ENCODE measurements at regions not wholly inside any gene's neighbourhood (a gene's known extent, or its start where the extent isn't known, plus 50 kb on each side); places are given as distances from the start of the nearest gene placed in this dataset.

GRCh38 chr5:29203049-29203448 is 1990.4 kb upstream of the CDH6 start:
- Histone ChIP-seq H3K4me2 (no peak overlapping the region), H3K79me2 (replicated peaks; ENCODE audit: insufficient read depth) (no peaks in the 10 kb centered on the region), H2AFZ (no peak overlapping the region), H4K20me1 (replicated peaks; ENCODE audit: insufficient read depth) (no peaks in the 10 kb centered on the region), H3K36me3 (ENCODE audit: insufficient read depth) (no peaks in the 10 kb centered on the region), H3K9me2 (ENCODE audit: insufficient read depth) (no peaks in the 10 kb centered on the region), H3K4me1 (ENCODE audit: insufficient read depth) (peaks cover 4% of the 10 kb centered on the region; the same call in 1 of the 2 replicates), H3K27me3 (ENCODE audit: insufficient read depth) (no peaks in the 10 kb centered on the region), H3K4me3 (no peak overlapping the region), H3K27ac (ENCODE audit: low read depth) (no peak overlapping the region), H3F3A (replicated peaks; ENCODE audit: low read depth) (no peaks in the 10 kb centered on the region)
- no peaks in the 10 kb centered on the region for H3K36me3 Mint-ChIP-seq (ENCODE audit: low read depth)
- H3K9me3 Mint-ChIP-seq: no peaks in the 10 kb centered on the region
- no peaks in the 10 kb centered on the region for H3K27me3 Mint-ChIP-seq (ENCODE audit: insufficient read depth, low read depth, poor library complexity)
- no peak overlapping the region for H3K4me3 Mint-ChIP-seq
- H3K4me1 Mint-ChIP-seq: peaks cover 2% of the 10 kb centered on the region; the same call in 2 of the 3 replicates
- TF ChIP-seq, protein P1, sequence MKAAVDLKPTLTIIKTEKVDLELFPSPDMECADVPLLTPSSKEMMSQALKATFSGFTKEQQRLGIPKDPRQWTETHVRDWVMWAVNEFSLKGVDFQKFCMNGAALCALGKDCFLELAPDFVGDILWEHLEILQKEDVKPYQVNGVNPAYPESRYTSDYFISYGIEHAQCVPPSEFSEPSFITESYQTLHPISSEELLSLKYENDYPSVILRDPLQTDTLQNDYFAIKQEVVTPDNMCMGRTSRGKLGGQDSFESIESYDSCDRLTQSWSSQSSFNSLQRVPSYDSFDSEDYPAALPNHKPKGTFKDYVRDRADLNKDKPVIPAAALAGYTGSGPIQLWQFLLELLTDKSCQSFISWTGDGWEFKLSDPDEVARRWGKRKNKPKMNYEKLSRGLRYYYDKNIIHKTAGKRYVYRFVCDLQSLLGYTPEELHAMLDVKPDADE (IDR thresholded peaks at IDR 0.05): no peak
- TF ChIP-seq ZNF462 (CRISPR knock-in tag; IDR thresholded peaks at IDR 0.05) (no peak), NANOG (IDR thresholded peaks at IDR 0.05; ENCODE audit: borderline replicate concordance) (no peak), ZNF114 (CRISPR knock-in tag; IDR thresholded peaks at IDR 0.05) (no peak), CREB1 (CRISPR knock-in tag; IDR thresholded peaks at IDR 0.05; ENCODE audit: low read depth) (no peak), POLR2AphosphoS5 (IDR thresholded peaks at IDR 0.05; ENCODE audit: low read depth) (no peak), JUNB (IDR thresholded peaks at IDR 0.05; ENCODE audit: unreplicated experiment) (no peak), EZH2 (IDR thresholded peaks at IDR 0.05; ENCODE audit: low read depth, unreplicated experiment) (no peak), EZH2phosphoT487 (IDR thresholded peaks at IDR 0.05; ENCODE audit: unreplicated experiment) (no peak), STAT1 (IDR thresholded peaks at IDR 0.05; ENCODE audit: unreplicated experiment) (no peak)
- H3K27ac Mint-ChIP-seq: no peak overlapping the region
- ATAC-seq (no peak), DNase-seq (ENCODE audit: low spot score) (no peak)

Data from GM23338 (cell line).